Globus pallidus (tissue), 1 donor: ENCODE measurements at regions not wholly inside any gene's neighbourhood (a gene's known extent, or its start where the extent isn't known, plus 50 kb on each side); places are given as distances from the start of the nearest gene placed in this dataset.

Source experiments
- DNase-seq: peaks from one replicate; pipeline ENCODE4 v3.0.0-alpha.2; 2015; ENCODE audit warnings: low spot score

DNA sequence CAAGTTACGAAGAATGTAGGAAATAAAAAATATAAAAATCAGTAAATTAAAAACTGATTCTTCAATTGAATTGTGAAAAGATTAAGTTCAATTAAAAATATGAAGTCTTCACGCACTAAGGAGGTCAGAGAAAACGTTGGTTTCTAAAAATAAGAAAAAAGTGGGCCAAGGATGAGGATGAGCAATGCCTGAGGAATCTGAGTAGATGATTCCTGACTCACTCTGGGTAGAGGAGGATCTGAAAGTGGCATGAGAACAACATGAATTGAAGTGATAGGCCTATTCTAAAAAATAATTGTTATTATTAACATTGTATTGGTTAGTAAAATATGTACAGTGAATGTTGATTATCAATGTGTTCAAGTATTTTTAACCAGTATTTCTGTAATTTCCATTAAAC lies 444.2 kb downstream of the GRIA2 start:
- no peak for DNase-seq

DNA sequence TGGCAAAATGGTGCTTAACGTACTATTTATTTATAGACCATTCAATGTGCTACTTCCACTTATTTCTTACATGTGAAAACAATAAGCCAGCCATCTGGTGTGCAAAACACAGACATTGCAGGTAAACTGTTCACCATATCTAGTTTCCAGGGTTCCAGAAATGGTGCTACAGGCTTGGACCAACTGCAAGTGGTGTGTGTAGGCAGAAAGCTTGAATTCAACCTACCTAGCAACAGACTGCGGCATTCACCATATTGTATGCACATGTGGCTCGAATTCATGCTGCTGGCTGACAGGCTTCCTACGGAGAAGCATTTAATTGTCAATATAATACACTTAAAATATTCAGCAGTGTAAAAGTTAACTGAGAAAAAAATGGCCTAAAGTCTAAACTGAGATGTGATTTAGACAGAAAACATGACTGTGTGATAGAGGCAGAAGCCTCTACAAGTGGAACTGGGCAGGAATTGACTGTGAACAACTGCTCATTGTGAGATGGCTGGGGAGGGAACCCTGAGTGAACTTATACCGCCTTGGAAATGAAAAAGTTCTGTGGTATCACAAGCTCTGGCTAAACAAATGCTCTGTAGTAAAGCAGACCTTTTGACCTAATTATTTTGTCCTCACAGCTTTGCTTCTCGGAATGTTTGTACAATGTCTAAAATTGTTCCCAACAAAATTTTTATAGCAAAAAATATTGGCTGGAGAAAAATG lies 434.7 kb downstream of the GRIA2 start:
- peak; percentile 8 for DNase-seq

DNA sequence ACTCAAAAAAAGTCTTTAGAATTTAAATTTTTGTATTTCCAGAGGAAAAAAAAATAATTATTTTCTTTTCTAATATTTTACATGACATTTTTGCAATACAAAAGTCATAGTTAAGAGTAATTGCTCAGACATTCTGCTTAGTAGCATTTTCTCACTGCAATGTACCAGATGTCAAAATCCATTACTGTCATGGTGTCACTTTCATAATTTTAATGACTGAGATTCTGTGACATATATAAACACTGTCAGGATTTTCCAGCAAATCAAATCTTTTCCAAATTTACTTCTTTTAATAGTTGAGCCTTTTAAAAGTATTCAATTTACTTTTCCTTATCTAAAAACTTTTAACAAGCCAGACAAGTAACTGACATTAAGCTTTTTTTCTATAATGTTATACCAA lies 422.7 kb downstream of the GRIA2 start:
- no peak for DNase-seq

DNA sequence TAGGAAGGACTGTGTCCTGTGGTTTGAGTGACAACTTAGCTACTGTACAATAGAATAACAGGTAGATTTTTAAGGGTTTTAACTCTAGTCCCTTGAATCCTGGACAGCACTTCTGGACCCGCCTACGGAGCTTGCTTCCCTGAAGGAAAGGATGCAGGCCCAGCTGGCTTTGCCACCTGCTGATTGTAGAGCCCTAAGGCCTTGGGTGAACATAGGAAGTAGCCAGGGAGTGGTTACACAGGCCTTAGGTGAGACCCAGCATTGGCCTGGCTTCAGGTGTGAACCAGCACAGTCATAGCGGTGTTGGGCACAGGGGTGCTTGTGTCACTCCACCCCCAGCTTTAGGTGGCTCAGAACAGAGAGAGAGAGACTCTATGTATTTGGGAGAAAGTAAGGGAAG lies 413.5 kb downstream of the GRIA2 start:
- no peak for DNase-seq

DNA sequence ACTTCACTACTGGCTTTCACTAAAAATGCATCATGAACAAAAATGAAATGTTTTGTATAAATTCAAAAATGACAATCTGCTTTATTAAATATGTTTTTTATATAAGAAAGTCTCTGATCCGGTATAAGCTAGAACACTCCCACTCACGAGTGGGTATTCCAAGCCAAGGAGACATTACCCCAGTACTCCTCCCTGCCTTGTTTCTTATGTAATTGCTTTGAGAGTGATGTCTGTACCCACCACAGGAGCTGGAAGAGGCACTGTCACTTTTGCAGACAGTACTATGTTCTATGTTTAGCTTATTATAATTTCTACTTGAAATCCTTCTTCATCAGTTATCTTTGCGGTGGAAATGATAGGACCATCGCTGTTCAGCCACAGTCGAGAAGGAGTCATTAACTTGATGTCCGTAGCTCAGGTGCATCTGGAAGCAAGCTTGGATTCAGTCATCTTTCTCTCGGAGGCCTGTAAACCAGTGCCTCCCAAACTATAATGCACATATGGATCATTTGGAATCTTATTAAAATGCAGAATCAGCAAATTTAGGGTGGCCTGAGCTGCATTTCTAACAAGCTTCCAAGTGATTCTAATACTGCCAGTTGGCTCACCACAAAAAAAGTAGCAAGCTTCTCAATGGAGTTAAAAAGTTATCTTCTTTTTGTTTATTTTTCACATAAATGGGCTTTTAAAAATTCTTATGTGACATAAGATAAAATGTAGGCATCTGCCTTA lies 396.4 kb downstream of the GRIA2 start:
- DNase-seq: no peak

DNA sequence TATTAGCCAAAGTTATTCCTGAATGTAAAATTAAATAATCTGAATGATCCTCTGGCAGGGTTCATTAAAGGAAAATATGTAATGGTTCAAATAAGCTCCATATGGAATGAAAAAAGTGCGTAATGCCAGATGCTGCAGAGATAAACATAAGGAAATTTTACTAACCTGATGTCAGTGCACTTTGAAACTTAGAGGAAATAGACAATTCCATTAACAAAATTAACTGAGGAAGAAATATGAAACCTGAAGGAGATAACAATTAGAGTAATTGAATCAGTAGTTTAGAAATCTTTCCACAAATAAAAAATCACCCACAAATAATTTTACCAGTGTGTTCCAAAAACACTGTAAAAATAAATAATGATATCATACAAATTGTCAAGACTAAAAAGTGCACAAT lies 387.5 kb downstream of the GRIA2 start:
- DNase-seq: no peak

DNA sequence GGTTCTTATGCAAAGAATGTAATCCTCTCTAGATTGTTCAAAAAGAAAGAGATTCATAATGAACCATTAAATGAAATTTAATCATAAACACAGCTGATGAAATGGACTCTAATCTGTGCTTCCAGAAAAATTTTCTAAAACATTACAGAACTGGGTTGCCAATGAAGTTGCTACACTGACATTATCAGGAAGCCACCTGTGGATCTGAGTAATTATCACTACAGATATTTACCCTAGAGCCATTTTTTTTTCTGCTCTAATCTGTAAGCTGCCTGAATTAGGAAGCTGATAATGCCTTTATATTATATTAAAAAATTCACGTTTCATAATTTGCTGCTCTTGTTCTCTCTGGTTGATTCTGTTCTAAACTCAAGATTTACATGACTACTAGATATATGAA lies 380.1 kb downstream of the GRIA2 start:
- no peak for DNase-seq

DNA sequence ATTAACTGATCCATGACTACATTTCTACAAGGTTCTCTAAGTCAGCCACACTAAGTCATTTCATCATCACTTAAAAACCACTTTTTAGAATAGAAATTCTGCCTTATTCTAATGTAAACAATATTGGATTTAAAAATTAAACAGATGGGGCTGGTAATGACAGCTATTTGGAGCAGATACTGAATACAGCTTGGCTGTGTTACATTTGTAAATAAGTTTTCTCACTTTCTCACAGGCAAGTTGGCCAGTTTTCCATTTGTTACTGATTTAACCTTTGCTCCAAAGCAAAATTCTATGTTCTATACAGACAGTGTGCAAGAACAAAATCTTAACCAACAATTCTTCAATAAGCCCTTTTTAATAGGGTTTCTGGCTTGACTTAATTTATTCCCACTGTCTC lies 370.7 kb downstream of the GRIA2 start:
- DNase-seq: no peak

DNA sequence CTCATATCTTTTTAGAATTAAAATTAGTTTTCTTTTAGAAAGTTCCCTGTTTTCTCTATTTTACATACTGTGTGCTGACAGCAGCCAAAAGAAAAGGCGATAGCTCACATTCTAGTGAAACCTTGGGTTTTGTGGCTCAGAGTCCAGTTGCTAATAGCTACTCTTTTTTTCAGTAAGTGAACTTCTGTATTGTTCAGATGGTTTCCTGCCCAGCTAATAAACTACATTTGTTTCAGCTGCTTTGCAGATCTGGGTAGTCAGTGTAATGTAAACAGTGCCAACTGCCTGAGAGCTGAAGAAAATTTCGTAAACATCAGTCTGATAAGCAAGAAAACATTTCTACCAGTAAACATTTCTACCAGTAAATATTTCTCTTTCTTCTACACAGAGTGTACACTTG lies 370.2 kb downstream of the GRIA2 start:
- DNase-seq: no peak

DNA sequence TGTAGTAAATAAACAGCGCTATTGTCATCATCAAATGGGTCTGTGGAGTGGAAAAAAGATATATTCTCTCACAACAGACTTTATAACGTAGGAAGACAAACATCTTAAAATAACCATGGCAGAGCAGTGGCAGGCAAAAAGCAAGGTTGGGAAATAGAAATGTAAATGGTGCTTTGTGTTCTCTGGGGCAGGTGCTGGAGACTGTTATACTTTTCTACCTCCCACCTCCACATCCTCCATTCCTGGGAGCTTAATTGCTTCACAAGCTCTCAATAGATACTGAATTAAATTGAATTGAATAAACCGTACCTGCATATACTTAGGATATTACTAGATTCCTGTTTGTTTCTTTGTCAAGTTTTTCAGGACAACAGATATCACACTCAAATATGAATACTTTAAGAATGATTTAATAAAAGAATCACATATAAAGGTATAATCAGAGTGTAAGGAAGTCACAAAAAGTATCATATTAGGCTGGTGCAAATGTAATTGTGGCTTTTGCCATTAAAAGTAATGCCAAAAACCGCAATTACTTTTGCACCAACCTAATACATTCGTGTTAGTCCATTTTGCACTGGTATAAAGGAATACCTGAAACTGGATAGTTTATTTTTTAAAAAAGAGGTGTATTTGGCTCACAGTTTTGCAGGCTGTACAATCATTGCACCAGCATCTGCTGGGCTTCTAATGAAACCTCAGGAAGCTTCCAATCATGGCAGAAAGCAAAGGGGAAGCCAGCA lies 367.3 kb downstream of the GRIA2 start:
- no peak for DNase-seq

DNA sequence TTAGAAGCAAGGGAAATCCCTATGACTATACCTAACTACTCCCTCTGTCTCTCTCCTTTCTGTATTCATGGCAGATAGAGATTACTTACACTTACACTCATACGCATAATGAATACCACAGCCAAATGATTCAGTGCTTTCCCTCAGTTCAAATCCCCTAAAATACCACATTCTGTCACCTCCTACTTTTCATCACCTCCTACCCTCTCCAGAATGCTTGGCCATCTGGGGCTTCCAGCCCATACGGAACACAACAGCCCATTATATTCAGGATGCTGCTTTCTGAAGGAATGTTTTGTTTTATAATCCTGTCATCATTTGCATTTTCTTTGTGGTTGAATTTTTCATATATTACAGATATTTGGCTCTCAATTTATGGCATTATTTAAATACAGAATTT lies 361.6 kb downstream of the GRIA2 start:
- no peak for DNase-seq

DNA sequence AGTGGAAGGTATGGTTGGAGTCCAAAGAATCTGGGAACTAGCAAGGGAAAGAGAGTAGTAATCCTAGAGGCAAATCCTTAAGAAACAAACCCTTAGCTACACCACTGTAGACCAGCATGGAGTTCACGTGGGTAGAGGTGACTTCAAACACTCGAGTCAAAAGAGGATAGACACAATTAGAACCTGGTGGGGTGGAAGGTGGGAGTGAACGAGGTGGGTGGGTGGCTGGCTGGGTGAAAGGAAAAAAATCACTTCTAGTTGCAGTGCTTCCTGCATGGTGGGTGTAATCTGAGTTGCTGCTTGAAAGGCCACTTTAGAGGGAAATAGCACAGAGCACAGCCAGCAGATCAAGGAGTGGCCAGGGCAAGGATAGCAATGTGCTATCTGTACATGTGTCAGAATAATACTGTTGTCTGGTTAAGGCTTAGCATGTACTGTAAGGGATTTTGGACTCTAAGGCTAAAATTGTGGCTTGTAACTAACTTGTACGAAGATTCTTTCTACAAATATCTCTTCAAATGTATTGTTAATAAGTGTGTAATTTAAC lies 356.2 kb downstream of the GRIA2 start:
- no peak for DNase-seq

DNA sequence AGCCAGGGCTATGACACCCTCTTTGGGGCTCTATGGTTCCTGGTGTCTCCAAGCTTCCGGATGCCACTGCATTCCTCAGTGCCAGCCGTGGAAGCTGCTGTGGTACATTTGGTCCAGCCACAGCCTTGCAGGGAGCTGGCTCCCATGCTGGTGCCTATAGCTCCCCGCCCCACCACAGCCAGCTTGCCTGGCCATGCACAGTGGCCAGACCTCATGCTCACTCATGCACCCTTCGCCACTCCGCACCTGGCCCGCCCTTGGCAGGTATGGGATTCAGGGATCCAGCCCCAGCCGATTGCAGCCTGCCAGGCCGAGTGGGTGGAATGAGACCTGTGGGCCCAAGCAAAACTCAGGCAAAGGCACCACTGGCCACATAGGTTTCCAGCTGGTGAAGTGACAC lies 354.8 kb downstream of the GRIA2 start:
- DNase-seq: no peak

DNA sequence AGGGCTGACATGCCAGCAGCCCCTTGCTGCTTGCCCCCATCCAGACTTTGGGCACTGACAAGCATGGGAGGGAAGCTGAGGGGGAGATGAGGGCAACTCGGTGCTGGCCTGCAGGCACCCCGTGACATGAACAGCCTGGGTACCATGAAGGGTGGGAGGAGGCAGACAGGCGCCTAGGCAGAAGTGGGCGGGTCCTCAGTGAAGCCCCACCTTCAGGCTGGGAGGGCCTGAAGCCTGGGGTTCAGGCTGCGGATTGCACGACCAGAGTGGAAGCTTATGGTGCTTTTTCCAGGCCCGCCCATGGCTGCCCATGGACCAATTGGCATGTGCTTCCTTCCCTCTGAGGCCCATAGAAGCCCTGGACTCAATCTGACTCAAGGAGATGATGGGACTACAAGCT lies 354.1 kb downstream of the GRIA2 start:
- no peak for DNase-seq

DNA sequence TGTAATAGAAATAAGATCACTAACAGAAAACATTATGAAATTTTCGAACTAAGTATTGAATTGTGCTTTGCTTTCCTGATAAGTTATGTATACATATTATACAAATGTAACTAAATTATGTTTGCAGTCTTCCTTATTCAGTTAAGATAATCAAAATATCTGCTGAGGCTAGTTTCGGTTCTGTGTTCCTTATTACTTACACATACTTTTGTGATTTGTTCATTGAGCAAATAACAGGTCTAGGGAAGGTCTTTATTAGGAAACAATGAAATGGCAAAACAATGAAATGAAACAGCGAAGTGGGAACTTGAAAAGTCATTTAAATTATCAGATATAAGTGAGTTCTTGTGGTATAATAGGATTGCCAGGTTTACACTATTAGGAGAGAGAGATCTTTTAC lies 352.4 kb downstream of the GRIA2 start:
- no peak for DNase-seq

DNA sequence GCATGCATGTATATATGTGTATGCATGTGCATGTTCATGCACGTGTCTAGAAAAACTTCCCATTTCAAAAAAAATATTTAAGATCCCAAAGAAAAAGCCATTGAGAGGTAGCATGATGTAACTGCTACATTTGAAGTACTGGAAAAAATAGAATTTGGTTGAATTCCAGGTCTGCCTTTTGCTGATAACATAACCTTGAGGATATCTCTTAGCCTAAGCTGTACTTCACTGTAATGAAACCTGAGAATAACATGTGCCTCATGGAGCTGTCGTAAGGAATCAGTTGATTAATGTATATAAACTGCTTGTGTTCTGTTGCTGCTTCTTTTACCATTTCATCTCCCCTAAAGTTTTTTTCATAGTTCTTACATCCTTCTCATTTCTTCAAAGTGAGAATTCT lies 351.8 kb downstream of the GRIA2 start:
- DNase-seq: no peak

DNA sequence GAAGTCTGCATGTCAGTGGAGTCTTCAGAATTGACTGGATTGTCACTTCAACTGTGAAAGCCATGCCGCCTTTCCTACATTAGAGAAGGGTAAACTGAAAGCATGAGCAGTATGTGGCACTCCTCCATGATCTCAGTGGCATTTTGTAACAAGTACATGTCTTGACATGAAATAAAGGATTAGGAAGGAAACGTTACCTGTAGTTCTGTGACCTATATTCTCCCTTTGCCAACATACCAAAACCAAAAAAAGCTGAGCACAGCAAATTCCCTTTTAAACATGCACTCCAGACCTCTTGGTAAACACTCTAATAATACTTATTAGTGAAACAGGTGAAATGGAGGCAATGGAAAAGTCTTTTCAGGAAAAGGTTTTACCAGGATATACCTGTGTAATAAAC lies 344.2 kb downstream of the GRIA2 start:
- no peak for DNase-seq

DNA sequence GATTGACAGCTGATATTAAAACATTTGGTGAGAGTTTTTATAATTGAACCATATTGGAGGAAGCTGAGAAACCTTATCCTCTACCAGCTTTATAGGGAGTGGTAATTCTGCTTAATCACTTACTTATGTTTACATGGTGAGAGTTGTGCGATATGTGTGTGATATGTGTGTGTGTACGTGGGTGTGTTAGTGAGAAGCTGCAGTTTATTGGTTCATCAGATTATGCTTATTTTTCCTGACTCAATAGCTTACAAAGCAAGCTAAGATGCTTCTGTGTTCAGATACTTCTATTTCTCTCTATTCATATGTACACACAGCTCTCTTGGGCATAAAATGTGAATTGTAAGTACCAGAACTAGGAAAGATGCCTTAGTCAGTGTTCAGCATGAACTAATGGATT lies 343.7 kb downstream of the GRIA2 start:
- DNase-seq: no peak

DNA sequence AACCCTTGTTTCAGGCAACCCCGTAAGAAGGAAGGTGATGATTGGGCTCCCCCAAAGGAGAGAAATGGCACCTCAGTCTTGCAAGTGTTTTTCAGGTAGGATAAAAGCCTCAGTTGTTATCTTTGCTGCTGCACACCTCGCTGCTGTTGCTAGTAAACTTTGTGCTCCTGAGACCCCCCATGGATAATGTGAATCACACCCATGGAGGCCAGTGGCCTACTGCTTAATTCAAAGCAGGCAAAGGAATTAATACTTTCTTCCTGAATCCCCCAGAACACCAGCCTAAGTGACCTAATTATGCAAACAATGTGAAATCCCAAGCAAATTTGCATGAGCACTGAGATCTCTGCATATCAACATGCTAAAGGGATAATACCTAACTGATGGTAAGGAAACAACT lies 337.5 kb downstream of the GRIA2 start:
- DNase-seq: no peak

DNA sequence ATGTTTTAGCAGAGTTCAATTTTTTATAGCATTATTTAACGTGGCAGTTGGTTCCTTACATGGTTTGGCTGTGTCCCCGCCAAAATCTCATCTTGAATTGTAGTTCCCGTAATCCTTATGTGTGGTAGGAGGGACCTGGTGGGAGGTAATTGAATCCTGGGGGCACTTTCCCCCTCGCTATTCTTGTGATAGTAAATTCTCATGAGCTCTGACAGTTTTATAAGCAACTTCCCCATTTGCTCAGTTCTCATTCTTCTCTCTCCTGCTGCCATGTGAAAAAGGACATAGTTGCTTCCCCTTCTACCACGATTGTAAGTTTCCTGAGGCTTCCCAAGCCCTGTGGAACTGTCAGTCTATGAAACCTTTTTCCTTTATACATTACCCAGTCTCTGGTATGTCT lies 329.5 kb downstream of the GRIA2 start:
- DNase-seq: no peak

DNA sequence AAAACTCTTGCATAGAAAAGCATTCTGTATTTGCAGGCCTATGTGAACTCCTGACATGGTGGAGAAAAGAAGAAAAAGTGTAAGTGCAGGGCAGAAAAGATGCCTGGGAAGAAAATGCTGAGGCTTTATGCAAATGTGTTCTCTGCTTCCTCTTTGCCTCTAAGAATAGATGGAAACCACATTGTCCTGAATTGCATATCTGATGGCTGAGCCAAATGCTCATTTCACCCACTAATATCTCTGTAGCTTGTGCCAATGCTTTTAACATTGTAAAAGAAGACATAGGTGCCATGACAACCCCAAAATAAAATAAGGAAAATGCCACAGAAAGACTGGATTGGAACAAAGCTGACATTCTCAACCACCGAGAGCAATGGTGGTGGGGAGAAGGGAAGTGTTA lies 307.4 kb downstream of the GRIA2 start:
- no peak for DNase-seq

DNA sequence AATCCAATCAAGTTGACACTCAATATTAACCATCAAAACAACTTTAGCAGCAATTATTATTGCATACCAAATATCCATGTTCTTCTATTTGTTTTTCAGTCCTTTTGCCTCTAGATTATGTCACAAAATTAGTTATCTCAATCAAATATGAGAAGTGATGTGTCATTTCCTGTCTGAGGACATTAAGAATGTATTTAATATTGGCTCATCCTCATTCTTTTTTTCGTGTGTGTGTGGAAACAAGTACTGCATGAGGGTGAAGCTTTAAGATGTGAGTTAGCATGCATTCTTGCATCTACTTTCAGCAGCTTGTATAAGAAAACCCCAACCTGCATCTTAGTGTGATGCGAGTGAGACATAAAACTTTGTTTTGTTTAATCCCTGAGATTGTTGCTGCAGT lies 301.4 kb downstream of the GRIA2 start:
- DNase-seq: no peak

DNA sequence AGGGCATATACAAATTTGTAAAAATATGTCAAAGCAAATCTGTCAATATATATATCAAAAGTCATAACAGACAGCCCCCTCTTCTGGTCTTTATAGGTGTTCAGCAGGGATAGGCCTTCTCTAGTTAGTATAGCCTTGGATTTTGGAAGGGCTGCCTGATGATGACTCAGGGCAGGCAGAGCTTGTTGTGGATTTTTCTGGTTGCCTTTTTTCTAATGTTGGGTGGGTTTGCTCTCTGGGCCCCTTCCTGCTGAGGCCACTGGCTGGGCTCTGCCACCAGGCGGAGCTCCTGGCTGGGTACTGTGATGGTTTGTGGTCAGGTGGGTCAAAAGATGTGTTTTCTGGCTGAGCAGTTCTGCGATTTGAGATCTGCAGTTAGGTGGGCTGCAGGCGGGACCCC lies 294.2 kb downstream of the GRIA2 start:
- no peak for DNase-seq
